BLaER1 (cell line): ENCODE measurements at regions not wholly inside any gene's neighbourhood (a gene's known extent, or its start where the extent isn't known, plus 50 kb on each side); places are given as distances from the start of the nearest gene placed in this dataset.

Experiments used
- H3K27ac ChIP-seq: shearing (Covaris generic); formaldehyde crosslinking; 2 replicates; pipeline ENCODE4 v1.8.1; 2022
- H3K27me3 ChIP-seq: shearing (Covaris generic); formaldehyde crosslinking; 2 replicates; pipeline ENCODE4 v1.8.1; 2022
- H3K36me3 ChIP-seq: shearing (Covaris generic); formaldehyde crosslinking; 2 replicates; pipeline ENCODE4 v1.8.1; 2022
- H3K4me1 ChIP-seq: shearing (Covaris generic); formaldehyde crosslinking; 2 replicates; pipeline ENCODE4 v1.8.1; 2022
- H3K4me2 ChIP-seq: shearing (Covaris generic); formaldehyde crosslinking; 2 replicates; pipeline ENCODE4 v1.8.1; 2022
- H3K4me3 ChIP-seq: shearing (Covaris generic); formaldehyde crosslinking; 2 replicates; pipeline ENCODE4 v1.8.1; 2022
- H3K9ac ChIP-seq: shearing (Covaris generic); formaldehyde crosslinking; 2 replicates; pipeline ENCODE4 v1.8.1; 2022
- H3K9me3 ChIP-seq: shearing (Covaris generic); formaldehyde crosslinking; 2 replicates; pipeline ENCODE4 v1.8.1; 2022
- H4K20me1 ChIP-seq: shearing (Covaris generic); formaldehyde crosslinking; 2 replicates; pipeline ENCODE4 v1.8.1; 2022
- Cebpa-rat ChIP-seq: shearing (Covaris generic); IDR thresholded peaks from 2 replicates; pipeline ENCODE4 v1.8.1; 2022

GRCh38 chr9:8157683-8158324 is 358.2 kb upstream of the DMAC1 start:
- H3K27me3 ChIP-seq: no peaks in the 10 kb centered on the region
- no peaks in the 10 kb centered on the region for H4K20me1 ChIP-seq
- no peaks in the 10 kb centered on the region for H3K4me1 ChIP-seq
- H3K4me2 ChIP-seq: no peak overlapping the region
- H3K27ac ChIP-seq: no peak overlapping the region
- no peaks in the 10 kb centered on the region for H3K9me3 ChIP-seq
- TF ChIP-seq Cebpa-rat: no peak
- H3K9ac ChIP-seq: no peak overlapping the region
- no peak overlapping the region for H3K4me3 ChIP-seq
- no peaks in the 10 kb centered on the region for H3K36me3 ChIP-seq

GRCh38 chr9:8156346-8156745 is 356.8 kb upstream of the DMAC1 start:
- no peak overlapping the region for H3K4me3 ChIP-seq
- H3K27me3 ChIP-seq: no peaks in the 10 kb centered on the region
- H3K9me3 ChIP-seq: 0 out of 2 replicates have a peak, but pooled peaks cover 2% of the 10 kb centered on the region
- H3K36me3 ChIP-seq: no peaks in the 10 kb centered on the region
- TF ChIP-seq Cebpa-rat: no peak
- no peak overlapping the region for H3K9ac ChIP-seq
- no peaks in the 10 kb centered on the region for H3K4me1 ChIP-seq
- H3K4me2 ChIP-seq: no peak overlapping the region
- no peaks in the 10 kb centered on the region for H4K20me1 ChIP-seq
- no peak overlapping the region for H3K27ac ChIP-seq

- Histone ChIP-seq H3K9ac (no peak overlapping the region), H3K27me3 (no peaks in the 10 kb centered on the region), H3K4me2 (no peak overlapping the region), H3K4me1 (no peaks in the 10 kb centered on the region), H3K4me3 (no peak overlapping the region), H3K27ac (no peak overlapping the region), H3K36me3 (no peaks in the 10 kb centered on the region), H4K20me1 (no peaks in the 10 kb centered on the region), H3K9me3 (0 out of 2 replicates have a peak, but pooled peaks cover 2% of the 10 kb centered on the region)
- TF ChIP-seq Cebpa-rat: no peak
These were observed 356.1 kb upstream of the DMAC1 start for GRCh38 chr9:8155706-8156105.

GRCh38 chr9:8143677-8144076 is 344.1 kb upstream of the DMAC1 start:
- H3K9ac ChIP-seq: no peak overlapping the region
- H3K27ac ChIP-seq: no peak overlapping the region
- H3K9me3 ChIP-seq: no peaks in the 10 kb centered on the region
- no peaks in the 10 kb centered on the region for H4K20me1 ChIP-seq
- no peak for TF ChIP-seq Cebpa-rat
- H3K36me3 ChIP-seq: no peaks in the 10 kb centered on the region
- H3K4me3 ChIP-seq: no peak overlapping the region
- no peak overlapping the region for H3K4me2 ChIP-seq
- no peaks in the 10 kb centered on the region for H3K4me1 ChIP-seq
- H3K27me3 ChIP-seq: no peaks in the 10 kb centered on the region

GRCh38 chr9:8140557-8140956 is 341.0 kb upstream of the DMAC1 start:
- H3K9me3 ChIP-seq: no peaks in the 10 kb centered on the region
- no peak for TF ChIP-seq Cebpa-rat
- no peak overlapping the region for H3K27ac ChIP-seq
- H3K4me3 ChIP-seq: no peak overlapping the region
- no peaks in the 10 kb centered on the region for H3K27me3 ChIP-seq
- H3K36me3 ChIP-seq: no peaks in the 10 kb centered on the region
- no peak overlapping the region for H3K4me2 ChIP-seq
- H3K9ac ChIP-seq: no peak overlapping the region
- no peaks in the 10 kb centered on the region for H3K4me1 ChIP-seq
- H4K20me1 ChIP-seq: no peaks in the 10 kb centered on the region

GRCh38 chr9:8139756-8140155 is 340.2 kb upstream of the DMAC1 start:
- Histone ChIP-seq H3K27ac (no peak overlapping the region), H3K9ac (no peak overlapping the region), H4K20me1 (no peaks in the 10 kb centered on the region), H3K27me3 (no peaks in the 10 kb centered on the region), H3K4me1 (no peaks in the 10 kb centered on the region), H3K4me2 (no peak overlapping the region), H3K4me3 (no peak overlapping the region), H3K9me3 (no peaks in the 10 kb centered on the region), H3K36me3 (no peaks in the 10 kb centered on the region)
- TF ChIP-seq Cebpa-rat: no peak

- Histone ChIP-seq H3K4me2 (no peak overlapping the region), H4K20me1 (no peaks in the 10 kb centered on the region), H3K36me3 (no peaks in the 10 kb centered on the region), H3K9ac (no peak overlapping the region), H3K27me3 (no peaks in the 10 kb centered on the region), H3K4me1 (no peaks in the 10 kb centered on the region), H3K9me3 (no peaks in the 10 kb centered on the region), H3K27ac (no peak overlapping the region), H3K4me3 (no peak overlapping the region)
- no peak for TF ChIP-seq Cebpa-rat
These were observed 336.9 kb upstream of the DMAC1 start for GRCh38 chr9:8136477-8136876.

- Histone ChIP-seq H3K4me2 (no peak overlapping the region), H3K4me3 (no peak overlapping the region), H3K36me3 (no peaks in the 10 kb centered on the region), H3K27me3 (no peaks in the 10 kb centered on the region), H3K9me3 (no peaks in the 10 kb centered on the region), H4K20me1 (no peaks in the 10 kb centered on the region), H3K9ac (no peak overlapping the region), H3K4me1 (no peaks in the 10 kb centered on the region), H3K27ac (no peak overlapping the region)
- no peak for TF ChIP-seq Cebpa-rat
These were observed 335.1 kb upstream of the DMAC1 start for GRCh38 chr9:8134635-8135034.

- Histone ChIP-seq H3K4me3 (no peak overlapping the region), H4K20me1 (no peaks in the 10 kb centered on the region), H3K36me3 (no peaks in the 10 kb centered on the region), H3K9ac (no peak overlapping the region), H3K27ac (no peak overlapping the region), H3K4me1 (no peaks in the 10 kb centered on the region), H3K4me2 (no peak overlapping the region), H3K27me3 (no peaks in the 10 kb centered on the region), H3K9me3 (no peaks in the 10 kb centered on the region)
- TF ChIP-seq Cebpa-rat: no peak
These were observed 334.0 kb upstream of the DMAC1 start for GRCh38 chr9:8133606-8134005.

- Histone ChIP-seq H3K4me1 (no peaks in the 10 kb centered on the region), H3K9ac (no peak overlapping the region), H3K36me3 (no peaks in the 10 kb centered on the region), H3K4me3 (no peak overlapping the region), H4K20me1 (no peaks in the 10 kb centered on the region), H3K27me3 (no peaks in the 10 kb centered on the region), H3K9me3 (no peaks in the 10 kb centered on the region), H3K27ac (no peak overlapping the region), H3K4me2 (no peak overlapping the region)
- no peak for TF ChIP-seq Cebpa-rat
These were observed 316.0 kb upstream of the DMAC1 start for GRCh38 chr9:8115570-8115969.

- Histone ChIP-seq H3K27me3 (no peaks in the 10 kb centered on the region), H4K20me1 (no peaks in the 10 kb centered on the region), H3K36me3 (no peaks in the 10 kb centered on the region), H3K4me3 (no peak overlapping the region), H3K4me2 (no peak overlapping the region), H3K9me3 (no peaks in the 10 kb centered on the region), H3K27ac (no peak overlapping the region), H3K4me1 (no peaks in the 10 kb centered on the region), H3K9ac (no peak overlapping the region)
- no peak for TF ChIP-seq Cebpa-rat
These were observed 315.2 kb upstream of the DMAC1 start for GRCh38 chr9:8114826-8115225.
